NCI-H524 treated with DMSO at 0.1 percent for 48 hours (cell line): ENCODE measurements at regions not wholly inside any gene's neighbourhood (a gene's known extent, or its start where the extent isn't known, plus 50 kb on each side); places are given as distances from the start of the nearest gene placed in this dataset.

Experiments
- DNase-seq: peaks from one replicate; lab custom pipeline; 2025; lab: John Stamatoyannopoulos, UW

GRCh38 chr5:142378737-142379634 lies 54.2 kb upstream of the SPRY4 start:
- no peak for DNase-seq

- no peak for DNase-seq
Measured at GRCh38 chr5:142375944-142376411, 51.2 kb upstream of the SPRY4 start.
